GM19239 (cell line): ENCODE measurements at regions not wholly inside any gene's neighbourhood (a gene's known extent, or its start where the extent isn't known, plus 50 kb on each side); places are given as distances from the start of the nearest gene placed in this dataset.
A peak's percentile ranks its signal among the peaks of the same experiment; 100 is the strongest.

Source experiments
- DNase-seq: peaks from one replicate; pipeline ENCODE4 v3.0.0; 2011; ENCODE audit warnings: low spot score; ENCODE audit not compliant: insufficient read length
- FAIRE-seq: peaks from 2 replicates; lab custom pipeline; 2011; peaks lifted over from hg19 to GRCh38; lab: Jason Lieb, UNC

DNA sequence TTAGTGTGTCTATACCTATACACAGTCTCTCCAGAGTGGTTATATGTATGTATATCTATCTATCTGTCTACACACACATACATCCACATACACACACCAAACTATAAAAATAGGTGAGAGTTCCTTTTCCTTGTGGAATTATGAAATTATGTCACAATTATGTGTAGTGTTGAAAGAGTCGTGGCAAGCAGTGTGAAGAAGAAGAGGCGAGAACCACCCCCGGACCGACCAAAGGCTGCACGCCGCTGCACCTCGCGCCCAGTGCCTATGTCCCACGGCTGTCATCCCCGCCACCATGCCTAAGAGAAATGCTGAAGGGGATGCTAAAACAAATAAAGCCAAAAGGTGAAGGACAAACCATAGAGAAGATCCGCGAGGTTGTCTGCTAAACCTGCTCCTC, 95.0 kb upstream of the RAP2B start:
- no peak for DNase-seq
- no peak for FAIRE-seq

DNA sequence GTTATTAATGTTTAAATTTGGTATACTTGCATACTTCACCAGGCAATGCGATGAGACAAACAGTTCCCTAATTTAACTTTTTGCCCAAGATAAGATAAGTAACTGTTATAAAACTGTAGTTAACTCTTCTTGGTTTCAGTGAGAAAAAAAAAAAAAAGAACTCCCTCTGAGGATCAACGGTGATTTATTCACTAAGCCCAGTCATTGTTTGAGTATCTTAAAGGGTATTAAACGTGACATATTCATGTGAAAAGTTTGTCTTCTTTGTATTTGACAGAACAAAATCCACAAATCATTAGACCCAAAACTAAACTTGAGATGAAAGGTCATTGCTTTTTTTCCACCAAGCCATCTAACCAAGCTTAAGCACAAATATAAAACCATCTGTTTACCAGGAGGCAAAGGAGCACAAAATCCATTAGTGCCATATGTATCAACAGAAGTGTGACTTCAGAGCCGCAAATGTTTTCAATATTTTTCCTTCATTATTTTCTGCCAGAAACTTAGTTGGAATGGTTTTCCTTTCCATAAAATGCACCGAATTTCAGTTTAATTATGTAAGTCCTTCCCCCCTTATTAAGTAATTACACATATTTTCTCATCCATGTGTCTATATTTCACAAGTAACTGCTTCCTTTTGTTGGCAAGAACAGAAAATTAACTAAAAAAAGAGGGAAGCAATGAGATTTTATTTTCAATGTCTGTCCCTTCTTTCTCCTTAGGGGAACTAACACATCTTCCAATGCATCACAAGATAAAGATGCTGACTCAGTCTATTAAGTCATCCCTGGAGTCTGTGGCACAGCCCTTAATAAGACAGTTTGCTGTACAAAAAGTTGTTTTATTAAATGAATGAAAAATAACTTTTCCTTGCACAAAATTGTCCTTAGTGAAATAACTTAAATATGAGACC, 92.2 kb upstream of the RAP2B start:
- FAIRE-seq (no peak), DNase-seq (no peak)

DNA sequence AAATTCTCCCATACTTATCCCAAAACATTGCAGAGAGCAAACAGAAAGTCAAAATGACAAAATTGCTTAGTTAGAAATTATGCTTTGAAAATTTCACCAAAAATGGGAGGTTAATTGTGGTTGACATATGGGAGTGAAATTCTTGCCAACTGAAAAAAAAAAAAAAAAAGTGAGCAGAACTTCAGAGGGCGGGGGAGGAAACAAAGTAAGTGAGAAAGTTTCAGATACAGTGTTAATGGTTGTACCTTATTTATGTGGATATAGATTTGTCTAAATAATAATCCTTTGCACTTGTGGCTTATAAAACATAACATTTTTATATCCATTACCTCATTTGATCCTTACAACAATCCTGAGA, 91.5 kb upstream of the RAP2B start:
- DNase-seq = no peak
- peak; percentile 59 for FAIRE-seq

DNA sequence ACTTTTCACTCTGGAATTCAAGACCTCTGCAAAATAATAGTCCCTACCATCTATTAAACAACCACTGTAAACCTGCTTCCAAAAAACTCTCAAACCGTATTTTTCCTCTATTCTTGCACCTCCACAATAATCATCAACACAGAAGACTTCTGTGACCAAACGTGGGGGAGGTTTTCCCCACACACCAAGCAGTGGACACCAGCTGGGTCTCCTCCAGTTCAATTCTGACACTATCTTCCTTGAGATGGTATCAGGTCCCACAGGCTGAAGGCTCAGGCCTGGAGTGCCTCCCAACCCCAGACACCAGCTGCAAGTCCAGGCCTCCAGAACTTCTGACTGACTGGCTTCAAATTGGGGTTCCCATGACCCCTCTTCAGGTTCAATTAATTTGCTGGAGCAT, 89.6 kb upstream of the RAP2B start:
- FAIRE-seq (no peak), DNase-seq (no peak)

DNA sequence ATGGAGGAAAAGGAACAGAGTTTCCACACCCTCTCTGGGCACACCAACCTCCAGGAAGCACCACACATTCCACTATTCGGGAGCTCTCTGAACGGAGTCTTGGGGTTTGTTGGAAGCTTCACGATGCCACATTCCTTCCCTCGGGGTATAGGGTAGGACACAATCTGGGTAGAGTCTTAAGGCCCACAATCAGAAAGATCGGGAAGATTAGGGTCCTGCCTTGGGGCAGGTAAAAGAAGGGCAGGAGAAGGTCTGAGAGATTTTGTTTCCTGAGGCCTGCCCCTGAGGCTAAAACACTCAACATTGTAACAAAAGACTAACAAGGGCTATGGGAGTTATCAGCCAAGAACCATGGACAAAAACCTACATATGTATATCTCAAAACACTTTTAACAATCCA, 89.2 kb upstream of the RAP2B start:
- FAIRE-seq = no peak
- DNase-seq = no peak

DNA sequence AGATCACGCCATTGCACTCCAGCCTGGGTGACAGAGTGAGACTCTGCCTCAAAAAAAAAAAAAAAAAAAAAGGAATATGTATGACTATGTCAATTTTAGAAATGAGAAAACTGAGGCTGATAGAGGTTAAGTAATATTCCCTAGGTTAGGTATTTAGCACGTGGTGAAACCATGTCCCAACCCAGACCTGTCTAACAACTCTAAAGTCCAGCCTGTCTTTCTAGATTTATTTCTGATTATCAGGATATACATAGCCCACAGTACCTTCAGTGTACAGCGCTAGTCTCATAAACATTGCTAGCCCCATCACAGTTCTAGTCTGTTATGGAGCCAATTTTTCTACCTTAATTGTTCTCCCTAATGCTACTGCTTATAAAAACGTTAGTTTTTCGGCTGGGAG, 88.4 kb upstream of the RAP2B start:
- DNase-seq (no peak), FAIRE-seq (no peak)

DNA sequence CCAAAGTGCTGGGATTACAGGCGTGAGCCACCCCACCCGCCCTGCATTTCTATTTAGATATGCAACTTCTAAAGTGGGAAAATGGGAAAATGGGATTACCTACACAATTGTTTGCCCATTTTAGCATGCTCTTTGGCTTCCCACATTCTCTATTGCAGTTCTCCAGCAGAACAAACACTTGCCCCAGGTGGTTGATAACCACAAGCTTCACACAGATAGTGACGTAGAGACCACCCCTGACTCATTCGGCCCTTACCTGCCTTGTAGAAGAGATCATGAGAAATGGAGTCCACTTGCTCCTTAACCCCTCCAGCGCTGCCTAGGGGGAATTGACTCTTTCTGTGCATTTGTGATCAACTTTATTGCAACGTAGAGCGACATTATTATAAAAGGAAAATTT, 83.2 kb upstream of the RAP2B start:
- no peak for FAIRE-seq
- no peak for DNase-seq

DNA sequence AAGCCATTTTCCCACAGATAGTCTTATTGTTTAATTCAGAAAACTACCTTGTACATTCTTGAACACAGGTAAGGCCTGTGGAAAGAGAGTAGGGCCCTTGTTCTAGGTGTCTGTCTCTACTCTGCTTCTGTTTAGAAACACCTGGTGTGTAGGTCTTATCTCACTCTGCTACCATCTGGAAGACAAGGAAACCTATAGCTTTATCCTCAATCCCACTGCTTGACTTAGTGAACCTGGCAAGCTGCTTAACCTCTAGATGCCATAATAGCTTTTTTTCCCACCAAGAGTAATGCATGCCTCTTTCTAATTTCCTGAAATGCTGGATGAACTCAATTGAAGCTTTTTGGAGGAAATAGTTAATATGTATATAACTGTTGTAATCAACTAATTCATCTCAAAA, 82.6 kb upstream of the RAP2B start:
- no peak for DNase-seq
- no peak for FAIRE-seq

DNA sequence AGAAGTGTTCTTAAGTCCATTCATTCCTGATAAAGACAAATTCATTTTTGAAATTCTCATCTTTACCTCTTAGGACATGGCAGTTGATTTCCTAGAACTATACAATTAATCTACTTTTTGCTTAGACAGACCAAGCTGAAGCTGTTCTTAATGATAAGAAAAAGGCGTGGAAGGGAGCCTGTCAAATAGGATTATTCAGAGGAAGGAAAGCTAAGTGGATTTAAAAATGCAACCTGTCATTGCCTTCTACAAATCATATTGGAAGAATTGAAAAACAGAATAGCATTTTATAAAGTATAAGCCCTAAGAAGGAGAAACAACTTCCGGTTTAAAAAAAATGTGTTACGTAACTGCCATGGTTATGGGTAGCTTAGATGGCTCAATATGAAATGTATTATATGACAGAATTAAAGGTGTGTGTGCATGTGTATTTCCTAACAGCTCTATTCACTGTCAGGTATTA, 81.2 kb upstream of the RAP2B start:
- FAIRE-seq = no peak
- DNase-seq = no peak

DNA sequence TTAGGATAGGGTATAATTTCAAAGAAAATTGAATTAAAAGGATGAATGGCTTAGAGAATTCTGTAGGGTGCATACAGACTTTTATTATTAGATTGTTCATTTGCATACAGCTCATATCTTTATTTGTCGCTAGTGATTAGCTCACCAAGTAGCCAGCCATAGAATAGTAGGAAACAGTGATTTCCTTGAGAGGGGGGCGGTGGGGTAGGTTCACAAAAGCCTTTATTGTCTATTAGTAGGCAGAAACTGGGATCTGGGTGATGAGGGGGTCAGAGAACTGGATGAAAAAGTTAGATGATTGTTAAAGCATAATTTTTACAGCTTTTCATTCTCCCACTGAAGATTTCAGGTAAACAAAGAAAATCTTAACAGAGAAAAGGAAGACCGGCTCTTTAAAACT, 77.6 kb upstream of the RAP2B start:
- FAIRE-seq = no peak
- DNase-seq = no peak

DNA sequence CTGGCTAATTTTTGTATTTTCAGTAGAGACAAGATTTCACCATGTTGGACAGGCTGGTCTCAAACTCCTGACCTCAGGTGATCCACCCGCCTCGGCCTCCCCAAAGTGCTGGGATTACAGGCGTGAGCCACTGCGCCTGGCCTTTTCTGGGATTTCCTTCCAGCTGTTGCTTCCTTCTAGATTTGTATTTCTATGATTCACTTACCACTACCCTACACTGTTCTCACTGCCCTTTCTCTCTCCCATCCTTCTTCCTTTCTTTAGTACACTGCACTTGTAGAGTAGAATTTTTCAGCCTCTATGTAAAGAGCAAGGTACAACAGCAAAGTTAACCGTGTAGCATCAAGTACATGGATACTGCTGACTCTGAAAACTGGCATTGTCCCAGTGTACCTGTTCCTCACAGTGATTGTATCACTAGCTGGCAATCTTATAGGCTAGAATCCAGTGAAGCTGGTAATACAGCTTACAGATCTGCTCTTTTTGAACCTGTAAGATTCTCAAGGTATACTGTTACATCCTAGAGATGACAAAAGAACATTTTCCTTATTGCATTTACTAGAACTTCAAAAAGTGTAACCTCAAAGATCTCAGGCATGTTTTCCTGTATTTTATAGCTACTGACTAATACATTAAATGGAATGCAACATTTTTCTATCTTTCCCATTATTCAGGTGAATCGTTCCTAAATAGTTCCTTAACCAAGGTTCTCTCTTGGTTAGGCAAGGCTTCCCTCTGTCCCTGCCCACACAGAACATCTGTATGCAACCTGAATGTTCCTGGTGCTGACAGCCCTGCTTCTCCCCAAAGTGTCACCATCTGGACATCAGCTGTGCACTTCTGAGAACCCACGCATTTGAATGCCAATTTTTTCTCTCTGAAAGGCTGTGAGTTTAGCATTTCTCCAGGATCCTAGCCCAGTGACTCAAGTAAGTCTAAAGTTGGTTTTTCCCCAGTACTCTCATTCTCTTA, 74.1 kb upstream of the RAP2B start:
- no peak for DNase-seq
- FAIRE-seq = no peak

DNA sequence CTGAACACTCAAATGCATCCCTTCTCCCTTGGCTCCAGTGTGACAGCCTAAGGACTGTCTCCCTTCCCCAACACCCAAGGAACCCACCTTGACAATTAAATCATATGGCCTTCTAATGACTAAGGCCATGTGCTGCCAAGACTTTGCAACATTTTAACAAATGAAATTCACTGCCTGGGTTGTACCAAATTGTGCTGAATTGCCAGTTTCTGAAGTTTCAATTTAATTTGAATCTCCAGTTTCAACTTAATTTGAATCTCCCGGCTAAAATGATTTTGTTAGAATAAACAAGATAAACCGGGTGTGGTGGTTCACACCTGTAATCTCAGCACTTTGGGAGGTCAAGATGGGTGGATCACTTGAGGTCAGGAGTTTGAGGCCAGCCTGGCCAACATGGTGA, 72.4 kb upstream of the RAP2B start:
- no peak for FAIRE-seq
- no peak for DNase-seq

DNA sequence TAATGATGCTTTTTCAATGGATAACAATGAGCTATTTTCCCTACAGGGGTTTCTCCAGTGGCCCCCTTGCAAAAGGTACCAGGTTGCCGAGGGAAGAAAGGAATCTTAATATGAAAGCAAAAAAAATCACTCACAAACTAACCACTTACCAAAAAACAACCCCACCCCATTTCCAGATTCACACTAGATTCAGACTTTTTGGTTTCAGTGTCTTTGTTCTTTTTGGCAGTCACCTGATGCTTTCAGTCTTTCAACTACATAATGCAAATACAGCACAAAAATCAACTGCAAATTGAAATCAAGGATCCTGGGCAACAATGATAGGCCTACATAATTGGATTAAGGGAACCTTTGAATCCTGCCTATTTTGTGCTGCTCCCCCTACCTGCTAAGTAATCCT, 71.1 kb upstream of the RAP2B start:
- DNase-seq (no peak), FAIRE-seq (no peak)

DNA sequence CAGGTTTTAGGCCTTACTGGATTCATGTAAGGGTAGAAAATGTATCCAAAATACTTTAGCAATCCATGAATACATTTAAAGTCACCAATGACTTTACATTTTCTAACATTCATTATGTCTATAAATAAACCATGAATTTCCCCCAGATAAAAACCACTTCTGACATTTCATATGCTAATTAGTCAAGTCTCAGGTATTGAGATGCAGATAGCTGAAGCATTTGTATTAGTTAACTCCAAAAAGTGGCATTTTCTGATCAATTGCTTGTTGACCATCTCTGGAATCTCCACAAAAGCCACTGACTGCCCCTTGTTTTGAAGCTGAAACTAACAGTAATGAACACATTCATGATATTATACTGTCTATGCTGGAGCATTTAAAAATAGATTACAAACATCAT, 68.4 kb upstream of the RAP2B start:
- FAIRE-seq (no peak), DNase-seq (no peak)

DNA sequence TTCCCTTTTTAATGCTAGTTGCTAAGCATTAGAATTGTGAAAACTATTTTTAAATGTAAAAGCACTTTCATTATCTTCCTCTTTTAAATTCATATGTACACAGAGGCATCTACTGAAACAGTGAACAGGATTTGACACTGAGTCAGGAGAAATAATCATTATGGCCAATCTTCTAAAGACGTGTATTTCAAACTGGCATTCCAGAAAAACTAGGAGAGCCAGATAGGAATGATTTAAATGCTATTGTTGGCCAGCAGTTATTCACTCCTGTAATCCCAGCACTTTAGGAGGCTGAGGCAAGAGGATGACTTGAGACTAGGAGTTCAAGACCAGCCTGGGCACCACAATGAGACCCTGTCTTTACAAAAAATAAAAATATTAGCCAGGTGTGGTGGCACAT, 67.6 kb upstream of the RAP2B start:
- FAIRE-seq (no peak), DNase-seq (no peak)

DNA sequence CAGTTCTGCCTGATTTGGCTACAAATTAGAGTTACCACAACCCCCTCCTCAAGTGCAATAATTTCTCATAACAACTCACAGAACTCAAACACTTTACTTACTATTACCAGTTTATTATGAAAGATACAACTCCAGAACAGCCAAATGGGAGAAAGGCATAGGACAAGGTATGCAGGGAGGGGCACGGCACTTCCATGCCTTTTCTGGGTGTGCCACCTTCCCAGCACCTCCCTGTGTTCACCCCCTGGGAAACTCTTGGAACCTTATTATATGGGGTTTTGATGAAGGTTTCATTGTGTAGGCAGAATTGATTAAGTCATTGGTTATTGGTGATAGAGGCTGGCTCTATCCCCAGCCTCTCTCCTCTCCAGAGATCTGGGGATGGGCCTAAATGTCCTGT, 66.6 kb upstream of the RAP2B start:
- DNase-seq = no peak
- FAIRE-seq = no peak

DNA sequence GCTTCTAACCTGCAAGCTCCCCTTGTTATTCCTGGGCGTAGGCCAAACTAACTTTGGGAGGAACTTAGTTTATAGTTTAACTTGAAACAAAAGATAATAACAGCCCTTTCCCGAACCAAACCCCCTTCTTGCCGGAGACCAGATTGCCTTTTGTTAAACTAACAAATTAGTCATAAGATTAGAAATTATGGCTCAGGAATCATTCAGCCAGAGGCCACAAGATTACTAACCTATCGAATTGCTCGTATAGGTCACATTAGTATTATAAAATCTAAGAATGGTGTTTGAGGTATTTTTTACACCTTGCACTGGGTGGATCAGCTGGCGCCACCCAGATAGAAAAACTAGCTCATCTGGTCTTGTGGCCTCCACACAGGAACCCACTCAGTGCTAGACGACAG, 65.3 kb upstream of the RAP2B start:
- DNase-seq (no peak), FAIRE-seq (no peak)

DNA sequence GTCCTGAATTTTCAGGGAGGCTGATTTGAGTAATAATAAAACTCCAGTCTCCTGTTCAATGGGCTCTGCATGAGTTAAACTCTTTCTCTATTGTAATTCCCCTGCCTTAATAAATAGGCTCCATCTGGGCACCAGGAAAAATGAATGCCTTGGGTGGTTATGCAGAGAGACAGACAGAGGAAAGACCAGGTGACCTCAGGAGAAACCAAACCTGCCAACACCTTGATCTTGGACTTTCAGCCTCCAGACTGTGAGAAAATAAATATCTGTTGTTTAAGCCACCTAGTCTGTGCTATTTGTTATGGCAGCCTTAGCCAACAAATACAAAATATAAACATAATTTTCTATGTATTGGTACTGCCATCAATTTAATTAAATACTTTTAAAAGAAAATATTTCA, 64.8 kb upstream of the RAP2B start:
- FAIRE-seq (no peak), DNase-seq (no peak)

DNA sequence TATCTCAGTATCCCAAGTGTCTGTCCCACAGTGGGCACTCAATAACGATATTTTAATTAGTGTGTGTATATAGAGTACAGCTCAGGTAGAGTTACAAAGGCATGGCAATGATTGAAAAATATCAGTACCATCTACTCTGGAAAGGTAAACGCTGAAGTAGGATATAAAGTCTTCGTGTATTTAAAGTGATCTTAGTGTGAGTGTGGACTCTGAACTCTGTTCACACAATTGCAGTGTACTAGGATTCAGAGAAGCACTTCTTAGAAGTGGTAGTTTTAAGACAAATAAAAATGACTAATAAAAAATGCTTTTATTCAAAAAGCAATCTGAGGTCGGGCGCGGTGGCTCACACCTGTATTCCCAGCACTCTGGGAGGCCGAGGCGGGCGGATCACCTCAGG, 62.9 kb upstream of the RAP2B start:
- no peak for DNase-seq
- no peak for FAIRE-seq

DNA sequence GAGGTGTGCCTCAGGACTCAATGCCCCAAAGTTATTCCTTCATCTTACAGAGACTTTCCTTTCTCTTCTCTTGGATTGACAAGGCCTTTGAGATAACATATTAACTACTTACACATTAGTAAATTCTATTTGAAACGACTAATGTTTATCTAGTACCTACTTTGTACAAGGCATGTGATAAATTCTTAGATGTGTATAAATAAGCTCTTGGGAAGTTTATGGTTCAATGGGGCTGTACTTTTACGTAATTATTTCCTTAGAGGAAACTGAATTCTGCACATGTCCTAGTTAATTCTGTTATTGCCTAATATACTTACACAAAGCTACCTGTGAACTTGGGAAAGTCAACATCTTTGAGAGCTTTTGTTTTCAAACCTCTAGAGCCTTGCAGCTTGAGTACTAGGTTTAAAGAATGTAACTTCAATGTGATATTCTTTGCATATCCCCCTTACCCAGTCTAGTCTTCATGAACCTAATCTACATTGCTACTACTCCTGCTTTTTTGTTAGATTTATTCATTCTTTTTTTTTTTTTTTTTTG, 58.5 kb upstream of the RAP2B start:
- no peak for DNase-seq
- no peak for FAIRE-seq

DNA sequence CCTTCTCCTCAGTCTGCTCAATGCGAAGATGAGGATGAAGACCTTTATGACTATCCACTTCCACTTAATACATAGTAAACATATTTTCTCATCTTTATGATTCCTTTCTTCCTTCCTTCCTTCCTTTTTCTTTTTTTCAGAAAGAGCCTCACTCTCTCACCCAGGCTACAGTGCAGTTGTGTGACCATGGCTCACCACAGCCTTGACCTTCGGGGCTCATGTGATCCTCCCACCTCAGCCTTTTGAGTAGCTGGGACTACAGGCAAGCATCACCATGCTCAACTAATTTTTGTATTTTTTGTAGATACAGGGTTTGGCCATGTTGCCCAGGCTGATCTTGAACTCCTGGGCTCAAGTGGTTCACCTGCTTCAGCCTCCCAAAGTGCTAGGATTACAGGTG, 52.0 kb upstream of the RAP2B start:
- no peak for FAIRE-seq

More for the DNA sequence above, 52.0 kb upstream of the RAP2B start:
- DNase-seq = no peak
